H1 (cell line): ENCODE measurements at regions not wholly inside any gene's neighbourhood (a gene's known extent, or its start where the extent isn't known, plus 50 kb on each side); places are given as distances from the start of the nearest gene placed in this dataset.

Source experiments
- CTCF ChIA-PET: fragments of 300-600 bp; sonication (Branson Sonifier 250); formaldehyde crosslinking; loops from one replicate; lab custom pipeline; 2021; ENCODE audit not compliant: partially characterized antibody; lab: Charles Lee
- POLR2A ChIA-PET: fragments of 300-600 bp; sonication (Branson Sonifier 250); formaldehyde crosslinking; loops from one replicate; lab custom pipeline; 2021; ENCODE audit warnings: inconsistent platforms; ENCODE audit not compliant: partially characterized antibody; lab: Charles Lee
- DNase-seq, 2 experiments: peaks; one replicate each; pipeline versions ENCODE4 v3.0.0 to v3.0.0-alpha.2; 2010 to 2022; ENCODE audit warnings: low spot score in 2 of 2, low read depth in 1 of 2, mixed read lengths in 1 of 2
- FAIRE-seq: peaks from 2 replicates; lab custom pipeline; 2011; peaks lifted over from hg19 to GRCh38; lab: Jason Lieb, UNC
- H2AFZ ChIP-seq: 2 replicates; pipeline ENCODE4 v1.8.1; 2012; ENCODE audit warnings: low read length, inconsistent platforms
- H2AK5ac ChIP-seq: 2 replicates; pipeline ENCODE4 v1.6.1; 2013; ENCODE audit warnings: low read depth, low read length
- H2BK120ac ChIP-seq: replicated peaks from 2 replicates; pipeline ENCODE3; 2013; ENCODE audit warnings: low read depth, low read length, inconsistent platforms
- H2BK12ac ChIP-seq: 2 replicates; pipeline ENCODE4 v1.6.1; 2013; ENCODE audit warnings: low read depth, low read length
- H2BK15ac ChIP-seq: 2 replicates; pipeline ENCODE4 v1.6.1; 2013; ENCODE audit warnings: low read length
- H2BK20ac ChIP-seq: 2 replicates; pipeline ENCODE4 v1.6.1; 2013; ENCODE audit warnings: low read length
- H2BK5ac ChIP-seq: 2 replicates; pipeline ENCODE4 v1.6.1; 2013; ENCODE audit warnings: low read depth, low read length
- H3K14ac ChIP-seq: 2 replicates; pipeline ENCODE4 v1.6.1; 2013; ENCODE audit warnings: inconsistent platforms; ENCODE audit not compliant: insufficient read length
- H3K18ac ChIP-seq: 2 replicates; pipeline ENCODE4 v1.6.1; 2013; ENCODE audit warnings: low read length; ENCODE audit errors: extremely low read depth
- H3K23ac ChIP-seq: 2 replicates; pipeline ENCODE4 v1.6.1; 2013; ENCODE audit warnings: inconsistent platforms; ENCODE audit not compliant: insufficient read length
- H3K23me2 ChIP-seq: 2 replicates; pipeline ENCODE4 v1.6.1; 2013; ENCODE audit warnings: low read depth, low read length
- H3K27ac ChIP-seq: 2 replicates; pipeline ENCODE4 v1.6.1; 2011; ENCODE audit warnings: low read depth, low read length, inconsistent platforms
- H3K27me3 ChIP-seq, 4 experiments: replicated peaks in 1 of 4; 1 replicate in 1 of 4; 2 replicates in 3 of 4; pipeline versions ENCODE4 v1.6.1 to v1.8.1; 2011 to 2013; ENCODE audit warnings: low read length in 3 of 4, mild to moderate bottlenecking in 3 of 4, inconsistent platforms in 2 of 4, mixed read lengths in 2 of 4, moderate library complexity in 1 of 4; ENCODE audit not compliant: control insufficient read depth in 3 of 4, insufficient read depth in 3 of 4; ENCODE audit errors: extremely low read depth in 1 of 4
- H3K36me3 ChIP-seq, 4 experiments: 2 replicates each; pipeline versions ENCODE4 v1.6.1 to v1.8.1; 2011 to 2013; ENCODE audit warnings: mild to moderate bottlenecking in 4 of 4, low read length in 3 of 4, moderate library complexity in 2 of 4, control low read depth in 1 of 4, inconsistent platforms in 1 of 4; ENCODE audit not compliant: insufficient read depth in 4 of 4, control insufficient read depth in 2 of 4
- H3K4ac ChIP-seq: replicated peaks from 2 replicates; pipeline ENCODE3; 2013; ENCODE audit warnings: low read length, low read depth, mixed read lengths, inconsistent platforms; ENCODE audit not compliant: insufficient read length
- H3K4me1 ChIP-seq, 4 experiments: replicated peaks in 1 of 4; 1 replicate in 1 of 4; 2 replicates in 3 of 4; pipeline versions ENCODE4 v1.6.1 to v1.8.1; 2011 to 2013; ENCODE audit warnings: low read length in 3 of 4, inconsistent platforms in 2 of 4, mixed read lengths in 1 of 4; ENCODE audit not compliant: insufficient read depth in 4 of 4, control insufficient read depth in 3 of 4
- H3K4me2 ChIP-seq, 2 experiments: 2 replicates each; pipeline versions ENCODE4 v1.6.1 to v1.8.1; 2011 to 2013; ENCODE audit warnings: low read depth in 2 of 2, low read length in 2 of 2, control low read depth in 1 of 2, inconsistent platforms in 1 of 2, mild to moderate bottlenecking in 1 of 2; ENCODE audit not compliant: insufficient read depth in 1 of 2
- H3K4me3 ChIP-seq, 4 experiments: fragments of 200-600, 300-600 bp in 1 of 4; sonication (generic), shearing (Covaris generic), sonication (Bioruptor Twin) in 1 of 4; 2 replicates each; pipeline versions ENCODE4 v1.5.1 to v1.8.1; 2011 to 2016; ENCODE audit warnings: low read length in 4 of 4, low read depth in 3 of 4, control low read depth in 2 of 4, inconsistent platforms in 2 of 4, mild to moderate bottlenecking in 2 of 4, mixed read lengths in 1 of 4, moderate library complexity in 1 of 4; ENCODE audit not compliant: insufficient read depth in 2 of 4; ENCODE audit errors: extremely low read depth in 1 of 4
- H3K56ac ChIP-seq: replicated peaks from 2 replicates; pipeline ENCODE3; 2013; ENCODE audit warnings: low read depth, mild to moderate bottlenecking, mixed read lengths, low read length, inconsistent platforms; ENCODE audit not compliant: insufficient read length
- H3K79me1 ChIP-seq: 2 replicates; pipeline ENCODE4 v1.6.1; 2013; ENCODE audit warnings: low read depth, low read length, control low read depth
- H3K79me2 ChIP-seq, 2 experiments: 2 replicates each; pipeline versions ENCODE4 v1.6.1 to v1.8.1; 2012 to 2013; ENCODE audit warnings: low read length in 2 of 2, mild to moderate bottlenecking in 2 of 2, inconsistent platforms in 1 of 2; ENCODE audit not compliant: insufficient read depth in 2 of 2, control insufficient read depth in 1 of 2
- H3K9ac ChIP-seq, 4 experiments: replicated peaks in 1 of 4; 1 replicate in 1 of 4; 2 replicates in 3 of 4; pipeline versions ENCODE4 v1.6.1 to v1.8.1; 2011 to 2013; ENCODE audit warnings: low read depth in 3 of 4, low read length in 3 of 4, control low read depth in 2 of 4, mild to moderate bottlenecking in 2 of 4, moderate library complexity in 2 of 4, inconsistent platforms in 1 of 4; ENCODE audit errors: extremely low read depth in 1 of 4
- H3K9me3 ChIP-seq, 2 experiments: 2 replicates each; pipeline versions ENCODE4 v1.6.1 to v1.8.1; 2012 to 2013; ENCODE audit warnings: mild to moderate bottlenecking in 2 of 2, moderate library complexity in 2 of 2, control low read depth in 1 of 2, inconsistent platforms in 1 of 2, low read depth in 1 of 2, low read length in 1 of 2, mixed read lengths in 1 of 2; ENCODE audit not compliant: insufficient read depth in 2 of 2
- H4K20me1 ChIP-seq, 2 experiments: replicated peaks in 1 of 2; 2 replicates each; pipeline versions ENCODE3 to v1.8.1; 2011 to 2013; ENCODE audit warnings: inconsistent platforms in 2 of 2, low read length in 2 of 2, mild to moderate bottlenecking in 1 of 2; ENCODE audit not compliant: insufficient read depth in 2 of 2, control insufficient read depth in 1 of 2
- H4K5ac ChIP-seq: 2 replicates; pipeline ENCODE4 v1.6.1; 2013; ENCODE audit warnings: low read length, low read depth, mixed read lengths, inconsistent platforms; ENCODE audit not compliant: insufficient read length
- H4K8ac ChIP-seq: 2 replicates; pipeline ENCODE4 v1.8.0; 2013; ENCODE audit warnings: mild to moderate bottlenecking, moderate library complexity, low read length, inconsistent platforms; ENCODE audit not compliant: insufficient read depth; ENCODE audit errors: extremely low read depth
- H4K91ac ChIP-seq: replicated peaks from 2 replicates; pipeline ENCODE3; 2013; ENCODE audit warnings: low read length, mixed read lengths, inconsistent platforms; ENCODE audit not compliant: insufficient read length
- KDM1A ChIP-seq: fragments of 200-600, 300-600 bp; sonication (generic); IDR thresholded peaks from 2 replicates; pipeline ENCODE4 v1.7.1; 2016; ENCODE audit warnings: mild to moderate bottlenecking, low read length, borderline replicate concordance
- SIN3A ChIP-seq, 2 experiments: IDR thresholded peaks in 1 of 2; conservative IDR thresholded peaks in 1 of 2; 2 replicates each; pipeline ENCODE4 v1.6.1; 2011 to 2012; ENCODE audit warnings: low read length in 2 of 2, improper control_type of control experiment in 1 of 2, low read depth in 1 of 2, mild to moderate bottlenecking in 1 of 2
- WGBS, 2 experiments: shearing (Covaris generic) in 1 of 2; methylation state at CpG; one replicate each; pipeline versions ENCODE4 v1.1.6 to v1.1.7; 2013 to 2015; ENCODE audit warnings: low lambda C conversion rate in 2 of 2, mixed read lengths in 2 of 2, inconsistent platforms in 1 of 2, low coverage in 1 of 2, missing lambda C conversion rate in 1 of 2; ENCODE audit not compliant: insufficient replicate concordance in 2 of 2, insufficient coverage in 1 of 2, insufficient read length in 1 of 2; ENCODE audit errors: extremely low coverage in 1 of 2, missing lambda C conversion rate in 1 of 2; 5-methylcytosine and 5-hydroxymethylcytosine counted together

- Histone ChIP-seq H4K8ac (no peak overlapping the region), H3K79me2 (no peaks in the 10 kb centered on the region), H3K4ac (no peak overlapping the region), H3K23ac (no peak overlapping the region), H3K79me1 (no peaks in the 10 kb centered on the region), H2BK120ac (no peak overlapping the region), H3K9ac (no peak overlapping the region), H2BK5ac (no peak overlapping the region), H2BK15ac (no peak overlapping the region), H4K20me1 (no peaks in the 10 kb centered on the region), H3K18ac (no peak overlapping the region), H4K91ac (no peak overlapping the region), H3K4me2 (no peak overlapping the region), H3K27ac (no peak overlapping the region), H3K9me3 (peaks cover 0 to 3% of the 10 kb centered on the region in 2 experiments; a peak in 1 of 4 replicates), H4K5ac (no peak overlapping the region), H3K56ac (no peak overlapping the region), H3K4me1 (peaks cover 5 to 10% (median 6%) of the 10 kb centered on the region in 4 experiments; a peak in 6 of 7 replicates), H3K36me3 (no peaks in the 10 kb centered on the region; a peak in 1 of 8 replicates), H3K14ac (no peak overlapping the region), H2AFZ (no peak overlapping the region), H2BK20ac (peak overlapping the region; percentile 2; the same call in 1 of the 2 replicates), H2AK5ac (no peak overlapping the region), H3K27me3 (no peaks in the 10 kb centered on the region), H3K4me3 (no peak overlapping the region), H2BK12ac (no peak overlapping the region), H3K23me2 (no peaks in the 10 kb centered on the region)
- FAIRE-seq (no peak), DNase-seq (no peak)
- 93% methylated on average over 4 of the region's 4 CpGs; no CpG with 5 or more reads in 1 of the 2 experiments for WGBS, 2 experiments
- ChIA-PET CTCF (interaction anchor here (2.2 kb wide), 1 partner anchor 17 kb away, joined by 10 read pairs; no protein-coding TSS in a partner anchor), POLR2A (no interaction called here)
- TF ChIP-seq KDM1A, result peak; percentile 51; the same call in 1 of the 2 replicates
- no peak for TF ChIP-seq SIN3A (conservative IDR thresholded peaks at IDR 0.05 in 1 of 2, IDR thresholded peaks at IDR 0.05 in 1 of 2; ENCODE audit: low read depth in 1 of 2, low read length in 2 of 2)
Measured at GRCh38 chr1:245058882-245059281, 95.9 kb upstream of the KIF26B start.
